HepG2 (cell line): ENCODE measurements at regions not wholly inside any gene's neighbourhood (a gene's known extent, or its start where the extent isn't known, plus 50 kb on each side); places are given as distances from the start of the nearest gene placed in this dataset.
A peak's percentile ranks its signal among the peaks of the same experiment; 100 is the strongest.

ENCODE experiments used
- E2F1 ChIP-seq: sonication (generic); formaldehyde crosslinking; IDR thresholded peaks from 2 replicates; pipeline ENCODE4 v1.5.0; 2020; ENCODE audit warnings: missing genetic modification reagents
- GATAD1 ChIP-seq: IDR thresholded peaks from 2 replicates; pipeline ENCODE4 v1.6.1; 2016; ENCODE audit warnings: missing genetic modification reagents, missing compliant biosample characterization
- IRF1 ChIP-seq: sonication (generic); formaldehyde crosslinking; IDR thresholded peaks from 2 replicates; pipeline ENCODE4 v1.4.0; 2020; ENCODE audit warnings: low read depth, mild to moderate bottlenecking, missing genetic modification reagents
- KDM6A ChIP-seq: IDR thresholded peaks from 2 replicates; pipeline ENCODE4 v1.6.1; 2016; ENCODE audit warnings: low read depth
- KIAA2018 ChIP-seq: sonication (generic); formaldehyde crosslinking; IDR thresholded peaks from 2 replicates; pipeline ENCODE4 v1.5.0; 2020; ENCODE audit warnings: mild to moderate bottlenecking, missing genetic modification reagents, borderline replicate concordance
- TFDP2 ChIP-seq: sonication (generic); formaldehyde crosslinking; IDR thresholded peaks from 2 replicates; pipeline ENCODE4 v1.4.0; 2020; ENCODE audit warnings: missing genetic modification reagents
- USF2 ChIP-seq, 2 experiments: sonication (generic) in 1 of 2; formaldehyde crosslinking in 1 of 2; IDR thresholded peaks; 2 replicates each; pipeline versions ENCODE4 v1.5.1 to v1.6.1; 2011 to 2020; ENCODE audit warnings: borderline replicate concordance in 1 of 2, low read depth in 1 of 2, low read length in 1 of 2, mild to moderate bottlenecking in 1 of 2, missing genetic modification reagents in 1 of 2, moderate library complexity in 1 of 2
- XRCC5 ChIP-seq: fragments of 200-400 bp; formaldehyde crosslinking; optimal IDR thresholded peaks from 2 replicates; pipeline ENCODE3; 2017; ENCODE audit warnings: mild to moderate bottlenecking, low read length
- ZNF160 ChIP-seq: sonication (generic); formaldehyde crosslinking; IDR thresholded peaks from 2 replicates; pipeline ENCODE4 v1.8.0; 2022; ENCODE audit warnings: mild to moderate bottlenecking, inconsistent platforms, missing genetic modification reagents
- ZNF354B ChIP-seq: sonication (generic); formaldehyde crosslinking; IDR thresholded peaks from 2 replicates; pipeline ENCODE4 v1.8.0; 2022; ENCODE audit warnings: mild to moderate bottlenecking, missing genetic modification reagents
- ZNF362 ChIP-seq: sonication (generic); formaldehyde crosslinking; IDR thresholded peaks from 2 replicates; pipeline ENCODE4 v1.4.0; 2020; ENCODE audit warnings: missing genetic modification reagents, mild to moderate bottlenecking, borderline replicate concordance

GRCh38 chr2:238523158-238524110 is 96.7 kb downstream of the ASB1 start (continued):
- TF ChIP-seq KIAA2018 (CRISPR knock-in tag) (no peak), IRF1 (CRISPR knock-in tag) (0 out of 2 replicates have a peak, but pooled peaks have one; percentile 43), GATAD1 (CRISPR knock-in tag) (no peak), TFDP2 (CRISPR knock-in tag) (no peak), ZNF354B (CRISPR knock-in tag) (no peak), ZNF160 (CRISPR knock-in tag) (no peak), USF2 (IDR thresholded peaks at IDR 0.05; ENCODE audit: low read depth, low read length) (no peak), USF2 (CRISPR knock-in tag; IDR thresholded peaks at IDR 0.05; ENCODE audit: borderline replicate concordance) (no peak), ZNF362 (no peak), E2F1 (CRISPR knock-in tag) (no peak), XRCC5 (peak; percentile 64), KDM6A (CRISPR knock-in tag) (0 out of 2 replicates have a peak, but pooled peaks have one; percentile 31)
